CD4-positive, CD25-positive, alpha-beta regulatory T cell (primary cell): ENCODE measurements at regions not wholly inside any gene's neighbourhood (a gene's known extent, or its start where the extent isn't known, plus 50 kb on each side); places are given as distances from the start of the nearest gene placed in this dataset.
"Not testable (repeated sequence)": the region's sequence is repeated elsewhere in the genome, so short reads cannot be mapped to it uniquely, and the experiment has no call there.

Experiments used
- ATAC-seq, 2 donors: fragments of 150-1000 bp; cut with Tn5 transposase; one replicate each; pipeline ENCODE4 v1.10.0; 2021; ENCODE audit warnings: low read depth in 2 of 2, moderate number of reproducible peaks in 2 of 2, moderate library complexity in 1 of 2
- DNase-seq, 3 donors: peaks; one replicate each; pipeline versions ENCODE4 v3.0.0 to v3.0.0-alpha.2; 2012 to 2022; ENCODE audit warnings: mixed read lengths in 1 of 3
- H3K27ac ChIP-seq: one replicate; pipeline ENCODE4 v1.7.0; 2013; ENCODE audit warnings: mild to moderate bottlenecking, low read length; ENCODE audit not compliant: insufficient read depth, poor library complexity, severe bottlenecking
- H3K27me3 ChIP-seq: one replicate; pipeline ENCODE4 v1.7.0; 2013; ENCODE audit warnings: low read length; ENCODE audit not compliant: control insufficient read depth, insufficient read depth
- H3K36me3 ChIP-seq: one replicate; pipeline ENCODE4 v1.7.0; 2013; ENCODE audit warnings: mild to moderate bottlenecking, low read length, moderate library complexity; ENCODE audit not compliant: control insufficient read depth, insufficient read depth
- H3K4me1 ChIP-seq: 2 replicates; pipeline ENCODE4 v1.7.0; 2013; ENCODE audit warnings: mild to moderate bottlenecking, low read length; ENCODE audit not compliant: insufficient read depth, control insufficient read depth, poor library complexity, severe bottlenecking
- H3K4me3 ChIP-seq: one replicate; pipeline ENCODE4 v1.7.0; 2013; ENCODE audit warnings: low read depth, mild to moderate bottlenecking, low read length, moderate library complexity
- H3K9me3 ChIP-seq, 2 experiments: 1 replicate in 1 of 2; 2 replicates in 1 of 2; pipeline ENCODE4 v1.7.0; 2013; ENCODE audit warnings: low read length in 2 of 2, mild to moderate bottlenecking in 1 of 2, moderate library complexity in 1 of 2; ENCODE audit not compliant: control insufficient read depth in 2 of 2
- H3K27ac Mint-ChIP-seq, 3 donors: one replicate each; pipeline ENCODE4 v1.8.0; 2020 to 2022; ENCODE audit warnings: mild to moderate bottlenecking in 3 of 3, mixed read lengths in 3 of 3, moderate library complexity in 2 of 3
- H3K27me3 Mint-ChIP-seq: one replicate; pipeline ENCODE4 v1.8.0; 2022; ENCODE audit warnings: mild to moderate bottlenecking, mixed read lengths
- H3K36me3 Mint-ChIP-seq: one replicate; pipeline ENCODE4 v1.8.0; 2020; ENCODE audit warnings: mixed read lengths
- H3K4me1 Mint-ChIP-seq, 4 donors: one replicate each; pipeline ENCODE4 v1.8.0; 2020 to 2022; ENCODE audit warnings: mixed read lengths in 4 of 4, mild to moderate bottlenecking in 1 of 4
- H3K4me3 Mint-ChIP-seq, 4 donors: one replicate each; pipeline ENCODE4 v1.8.0; 2020 to 2022; ENCODE audit warnings: mild to moderate bottlenecking in 4 of 4, mixed read lengths in 4 of 4, moderate library complexity in 3 of 4
- H3K9me3 Mint-ChIP-seq, 7 donors: one replicate each; pipeline ENCODE4 v1.8.0; 2020 to 2022; ENCODE audit warnings: mixed read lengths in 7 of 7, mild to moderate bottlenecking in 3 of 7, moderate library complexity in 2 of 7

DNA sequence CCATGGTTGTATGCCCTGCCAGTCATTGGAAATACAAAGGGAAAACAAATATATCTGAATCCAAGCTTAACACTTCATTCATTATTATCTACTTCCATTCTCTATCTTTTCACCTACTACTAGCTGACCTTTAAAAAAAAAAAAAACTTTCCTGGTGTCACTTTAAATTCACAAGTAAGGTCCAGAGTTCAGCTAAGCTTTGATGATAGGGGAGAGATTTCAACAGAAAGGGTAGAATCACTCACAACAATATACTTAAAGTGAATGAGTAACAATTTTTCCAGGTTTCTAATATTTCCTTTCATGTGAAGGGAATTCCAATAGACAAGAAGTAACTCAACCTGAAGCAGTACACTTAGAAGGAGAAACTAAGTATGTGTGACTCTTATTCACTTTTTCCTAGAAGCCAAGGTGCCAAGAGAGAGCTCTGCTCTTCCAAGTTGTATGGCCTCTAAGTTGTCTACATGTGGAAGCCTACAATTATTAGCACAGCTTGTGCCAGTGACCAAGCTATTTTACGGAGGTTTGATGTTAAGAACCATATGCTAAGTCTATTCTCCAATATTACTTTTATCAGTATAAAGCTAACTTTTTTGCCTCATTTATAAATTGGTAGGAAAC, 371.7 kb downstream of the TENT5A start:
- Histone ChIP-seq H3K27ac (no peak overlapping the region), H3K4me3 (no peak overlapping the region), H3K27me3 (no peaks in the 10 kb centered on the region), H3K9me3 (no peaks in the 10 kb centered on the region), H3K36me3 (no peaks in the 10 kb centered on the region), H3K4me1 (no peaks in the 10 kb centered on the region)
- Mint-ChIP-seq H3K4me3 (no peak overlapping the region), H3K4me1 (no peaks in the 10 kb centered on the region), H3K27me3 (no peaks in the 10 kb centered on the region), H3K9me3 (peaks cover 0 to 9% (median 3%) of the 10 kb centered on the region in 7 donors), H3K27ac (no peak overlapping the region), H3K36me3 (no peaks in the 10 kb centered on the region)
- DNase-seq (no peak), ATAC-seq (no peak)

DNA sequence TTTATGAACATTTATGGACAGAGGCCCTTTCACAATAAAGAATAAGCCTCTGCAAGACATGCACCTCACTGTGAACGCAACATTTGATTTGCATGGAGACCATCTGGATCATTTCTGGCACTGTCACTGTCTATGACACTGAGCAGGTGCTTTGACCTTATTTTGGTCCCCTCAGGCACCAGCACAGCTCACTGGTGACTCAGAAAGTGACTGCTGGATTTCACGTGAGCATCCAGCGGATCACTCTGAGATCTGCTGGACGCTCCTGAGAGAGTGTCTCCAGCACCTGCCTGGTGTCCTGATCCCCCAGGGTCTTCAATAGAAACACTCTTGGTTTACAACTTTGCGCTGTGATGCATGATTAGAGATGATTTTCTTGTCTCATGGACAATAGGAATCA, 375.7 kb downstream of the TENT5A start:
- ATAC-seq (no peak), DNase-seq (no peak)
- Mint-ChIP-seq H3K27ac (no peak overlapping the region), H3K9me3 (peaks cover 0 to 6% (median 0%) of the 10 kb centered on the region in 7 donors), H3K4me3 (no peak overlapping the region), H3K27me3 (no peaks in the 10 kb centered on the region), H3K36me3 (no peaks in the 10 kb centered on the region), H3K4me1 (no peaks in the 10 kb centered on the region)
- Histone ChIP-seq H3K4me3 (no peak overlapping the region), H3K27ac (no peak overlapping the region), H3K9me3 (no peaks in the 10 kb centered on the region), H3K27me3 (no peaks in the 10 kb centered on the region), H3K4me1 (no peaks in the 10 kb centered on the region), H3K36me3 (no peaks in the 10 kb centered on the region)

DNA sequence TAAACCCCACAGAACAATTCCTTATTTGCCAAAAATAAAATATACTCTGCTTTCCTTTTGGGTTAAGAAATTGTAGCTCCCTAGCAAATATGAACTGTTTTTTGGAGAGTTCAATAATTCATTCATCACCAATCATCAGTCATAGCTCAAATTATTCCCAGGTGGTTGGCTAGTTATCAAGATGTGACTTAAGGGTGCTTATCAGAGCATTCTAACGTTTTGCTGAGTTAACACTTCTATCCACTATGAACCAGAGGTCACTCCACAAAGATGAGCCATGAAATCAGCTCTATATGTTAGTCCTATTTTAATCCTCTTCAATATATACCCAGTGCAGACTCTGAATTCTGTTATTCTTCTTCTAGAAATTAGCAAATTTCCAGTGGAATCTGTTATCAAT, 379.1 kb downstream of the TENT5A start:
- Histone ChIP-seq H3K36me3 (no peaks in the 10 kb centered on the region), H3K4me1 (no peaks in the 10 kb centered on the region), H3K4me3 (no peak overlapping the region), H3K9me3 (no peaks in the 10 kb centered on the region), H3K27me3 (no peaks in the 10 kb centered on the region), H3K27ac (no peak overlapping the region)
- H3K9me3 Mint-ChIP-seq = peaks cover 0 to 4% (median 0%) of the 10 kb centered on the region in 7 donors
- H3K4me1 Mint-ChIP-seq = no peaks in the 10 kb centered on the region
- H3K27me3 Mint-ChIP-seq = no peaks in the 10 kb centered on the region
- no peak overlapping the region for H3K4me3 Mint-ChIP-seq
- no peak overlapping the region for H3K27ac Mint-ChIP-seq
- DNase-seq (no peak), ATAC-seq (no peak)
- no peaks in the 10 kb centered on the region for H3K36me3 Mint-ChIP-seq

DNA sequence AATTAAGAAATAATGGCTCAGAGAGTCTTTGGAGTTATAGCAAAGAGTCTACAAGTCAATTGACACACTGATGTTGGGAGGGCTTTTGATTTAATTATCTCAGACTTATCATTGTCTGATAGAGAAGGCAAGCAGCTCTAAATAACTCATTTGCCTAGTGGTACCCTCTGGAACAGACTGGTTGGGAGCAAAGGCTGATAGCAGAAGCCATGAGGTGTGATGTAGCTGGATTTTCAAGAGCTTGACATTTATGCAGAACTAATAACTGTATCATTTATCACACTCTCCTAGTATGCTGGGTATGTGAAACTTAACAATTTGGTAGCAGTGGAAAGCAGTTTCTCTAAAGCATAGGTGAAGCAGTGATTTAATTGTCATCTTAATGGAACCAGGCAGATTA, 380.6 kb downstream of the TENT5A start:
- H3K27me3 ChIP-seq = no peaks in the 10 kb centered on the region
- H3K36me3 ChIP-seq = no peaks in the 10 kb centered on the region
- H3K4me3 Mint-ChIP-seq = no peak overlapping the region
- H3K4me3 ChIP-seq = no peak overlapping the region
- no peaks in the 10 kb centered on the region for H3K4me1 ChIP-seq
- no peaks in the 10 kb centered on the region for H3K36me3 Mint-ChIP-seq
- peaks cover 0 to 4% (median 0%) of the 10 kb centered on the region in 7 donors for H3K9me3 Mint-ChIP-seq
- H3K27ac Mint-ChIP-seq = no peak overlapping the region
- H3K27ac ChIP-seq = no peak overlapping the region
- no peaks in the 10 kb centered on the region for H3K4me1 Mint-ChIP-seq
- H3K27me3 Mint-ChIP-seq = no peaks in the 10 kb centered on the region
- ATAC-seq = no peak
- no peak for DNase-seq
- H3K9me3 ChIP-seq = no peaks in the 10 kb centered on the region

DNA sequence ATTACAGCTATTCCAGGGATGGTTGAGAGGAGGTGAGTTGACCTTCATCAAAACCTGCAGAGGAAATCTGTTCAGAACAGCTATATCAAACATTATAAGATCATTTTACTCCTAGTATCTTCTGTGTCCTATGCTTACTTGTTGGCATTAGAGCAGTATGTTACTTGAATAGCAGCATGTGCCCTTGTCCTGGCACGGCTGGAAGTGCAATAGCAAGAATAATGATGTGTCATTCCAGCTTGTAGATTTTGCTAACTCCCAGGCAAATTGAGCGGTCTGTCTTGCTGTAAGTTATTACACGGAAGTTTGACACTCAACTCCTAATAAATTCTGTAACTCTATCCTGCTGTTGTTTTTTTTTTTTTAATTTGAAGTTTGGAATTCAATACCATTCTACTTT, 385.5 kb downstream of the TENT5A start:
- Mint-ChIP-seq H3K4me3 (no peak overlapping the region), H3K27ac (no peak overlapping the region), H3K9me3 (peaks cover 0 to 4% (median 0%) of the 10 kb centered on the region in 7 donors), H3K36me3 (no peaks in the 10 kb centered on the region), H3K27me3 (no peaks in the 10 kb centered on the region), H3K4me1 (no peaks in the 10 kb centered on the region)
- ATAC-seq = no peak
- no peak for DNase-seq
- no peaks in the 10 kb centered on the region for H3K4me1 ChIP-seq
- H3K27me3 ChIP-seq = no peaks in the 10 kb centered on the region
- no peaks in the 10 kb centered on the region for H3K36me3 ChIP-seq
- no peak overlapping the region for H3K27ac ChIP-seq
- no peaks in the 10 kb centered on the region for H3K9me3 ChIP-seq
- H3K4me3 ChIP-seq = no peak overlapping the region

DNA sequence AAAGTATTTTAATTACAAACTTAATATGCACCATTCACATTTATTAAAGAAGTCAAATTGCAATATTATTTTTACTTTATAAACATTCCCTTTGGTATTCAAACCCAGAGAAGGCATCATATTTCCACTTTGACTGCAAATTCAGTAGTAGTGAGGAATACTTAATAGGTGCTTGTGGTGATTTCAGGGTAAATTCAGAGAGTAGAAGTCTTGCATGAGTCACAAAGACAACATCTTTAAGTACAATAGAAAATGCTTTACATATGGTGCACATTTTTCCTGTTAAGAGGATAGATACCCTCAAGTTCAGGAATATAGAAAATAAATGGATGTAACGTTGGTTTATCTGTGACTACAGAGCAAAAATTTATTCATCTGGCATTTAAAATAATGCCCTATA, 390.2 kb downstream of the TENT5A start:
- no peaks in the 10 kb centered on the region for H3K27me3 ChIP-seq
- H3K4me3 ChIP-seq = no peak overlapping the region
- DNase-seq (no peak), ATAC-seq (no peak)
- Mint-ChIP-seq H3K36me3 (no peaks in the 10 kb centered on the region), H3K9me3 (peaks cover 0 to 8% (median 2%) of the 10 kb centered on the region in 7 donors), H3K27me3 (no peaks in the 10 kb centered on the region), H3K27ac (no peak overlapping the region), H3K4me1 (no peaks in the 10 kb centered on the region), H3K4me3 (no peak overlapping the region)
- no peaks in the 10 kb centered on the region for H3K4me1 ChIP-seq
- H3K9me3 ChIP-seq = no peaks in the 10 kb centered on the region
- no peak overlapping the region for H3K27ac ChIP-seq
- H3K36me3 ChIP-seq = no peaks in the 10 kb centered on the region

DNA sequence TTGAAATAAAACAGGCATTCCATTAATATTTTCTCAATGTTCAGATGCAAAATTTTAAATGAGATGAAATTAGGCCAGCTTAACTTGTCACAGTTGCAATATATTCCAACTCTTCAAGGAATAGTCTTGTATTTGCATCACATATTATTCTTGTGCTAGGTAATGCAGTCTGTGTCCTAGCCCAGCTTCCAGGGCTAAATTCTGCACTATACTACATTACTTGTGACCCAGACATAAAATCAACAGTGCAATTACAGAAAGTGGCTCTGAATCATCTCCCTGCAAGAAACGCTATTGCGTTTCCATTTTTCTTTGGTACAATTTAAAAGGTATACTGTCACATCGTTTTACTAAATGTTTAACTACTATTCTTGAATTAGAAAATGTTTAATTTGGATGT, 399.2 kb downstream of the TENT5A start:
- no peak overlapping the region for H3K4me3 Mint-ChIP-seq
- H3K4me1 ChIP-seq = no peaks in the 10 kb centered on the region
- H3K36me3 ChIP-seq = no peaks in the 10 kb centered on the region
- DNase-seq (no peak), ATAC-seq (no peak)
- no peak overlapping the region for H3K27ac ChIP-seq
- peaks cover 1 to 13% (median 5%) of the 10 kb centered on the region in 7 donors for H3K9me3 Mint-ChIP-seq
- H3K27me3 ChIP-seq = no peaks in the 10 kb centered on the region
- no peaks in the 10 kb centered on the region for H3K36me3 Mint-ChIP-seq
- H3K4me1 Mint-ChIP-seq = no peaks in the 10 kb centered on the region
- H3K4me3 ChIP-seq = no peak overlapping the region
- H3K9me3 ChIP-seq = no peaks in the 10 kb centered on the region
- H3K27ac Mint-ChIP-seq = no peak overlapping the region
- no peaks in the 10 kb centered on the region for H3K27me3 Mint-ChIP-seq

DNA sequence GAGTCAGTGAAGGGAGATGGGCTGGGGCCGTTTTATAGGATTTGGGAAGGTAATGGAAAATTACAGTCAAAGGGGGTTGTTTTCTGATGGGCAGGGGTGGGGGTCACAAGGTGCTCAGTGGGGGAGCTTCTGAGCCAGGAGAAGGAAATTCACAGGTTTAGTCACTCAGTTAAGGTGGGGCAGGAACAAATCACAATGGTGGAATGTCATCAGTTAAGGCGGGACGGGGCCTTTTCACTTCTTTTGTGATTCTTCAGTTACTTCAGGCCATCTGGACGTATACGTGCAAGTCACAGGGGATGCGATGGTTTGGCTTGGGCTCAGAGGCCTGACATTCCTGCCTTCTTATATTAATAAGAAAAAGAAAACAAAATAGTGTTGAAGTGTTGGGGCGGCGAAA, 408.5 kb downstream of the TENT5A start:
- not testable (repeated sequence) for H3K4me3 Mint-ChIP-seq, H3K4me3 ChIP-seq, H3K27me3 ChIP-seq, ATAC-seq, H3K27ac Mint-ChIP-seq, DNase-seq, H3K36me3 ChIP-seq, H3K27ac ChIP-seq, H3K27me3 Mint-ChIP-seq, H3K36me3 Mint-ChIP-seq, H3K4me1 ChIP-seq, H3K9me3 ChIP-seq, H3K4me1 Mint-ChIP-seq
- peaks cover 3 to 17% (median 7%) of the 10 kb centered on the region in 7 donors for H3K9me3 Mint-ChIP-seq
